HEK293 (cell line): ENCODE measurements at regions not wholly inside any gene's neighbourhood (a gene's known extent, or its start where the extent isn't known, plus 50 kb on each side); places are given as distances from the start of the nearest gene placed in this dataset.

Experiments used
- ATF2 ChIP-seq: fragments of 450-650 bp; formaldehyde crosslinking; IDR thresholded peaks from 2 replicates; pipeline ENCODE4 v1.5.1; 2016; ENCODE audit warnings: missing biosample characterization, missing genetic modification characterization, low read depth
- BCL6B ChIP-seq: fragments of 450-650 bp; formaldehyde crosslinking; IDR thresholded peaks from 2 replicates; pipeline ENCODE4 v1.5.1; 2017; ENCODE audit warnings: missing biosample characterization, missing genetic modification characterization
- CTCF ChIP-seq: fragments of 450-650 bp; formaldehyde crosslinking; IDR thresholded peaks from 2 replicates; pipeline ENCODE4 v1.5.1; 2016; ENCODE audit warnings: missing biosample characterization, missing genetic modification characterization
- MYNN ChIP-seq: fragments of 450-650 bp; formaldehyde crosslinking; IDR thresholded peaks from 2 replicates; pipeline ENCODE4 v1.5.1; 2016; ENCODE audit warnings: missing biosample characterization, missing genetic modification characterization, borderline replicate concordance
- PRDM4 ChIP-seq: fragments of 450-650 bp; formaldehyde crosslinking; IDR thresholded peaks from 2 replicates; pipeline ENCODE4 v1.5.1; 2017; ENCODE audit warnings: missing biosample characterization, missing genetic modification characterization
- ZBTB26 ChIP-seq: fragments of 450-650 bp; formaldehyde crosslinking; optimal IDR thresholded peaks from 2 replicates; pipeline ENCODE3; 2016; ENCODE audit warnings: missing biosample characterization, mild to moderate bottlenecking, missing genetic modification characterization
- ZNF707 ChIP-seq: fragments of 450-650 bp; formaldehyde crosslinking; IDR thresholded peaks from 2 replicates; pipeline ENCODE4 v1.5.1; 2016; ENCODE audit warnings: missing biosample characterization, missing genetic modification characterization

GRCh38 chr6:132877003-132877402, 62.6 kb downstream of the RPS12 start:
- no peak for TF ChIP-seq BCL6B
- no peak for TF ChIP-seq CTCF (tag by site-specific recombination)
- TF ChIP-seq PRDM4 (tag by site-specific recombination) = no peak
- TF ChIP-seq ZNF707 (tag by site-specific recombination) = no peak
- TF ChIP-seq ATF2 = no peak
- TF ChIP-seq MYNN (tag by site-specific recombination) = no peak
- TF ChIP-seq ZBTB26 (tag by site-specific recombination) = no peak
